H1 (cell line): ENCODE measurements at regions not wholly inside any gene's neighbourhood (a gene's known extent, or its start where the extent isn't known, plus 50 kb on each side); places are given as distances from the start of the nearest gene placed in this dataset.

Experiments used
- CBX8 ChIP-seq: fragments of 300-800, 300-1000 bp; sonication (generic); IDR thresholded peaks from 2 replicates; pipeline ENCODE4 v1.7.1; 2016; ENCODE audit warnings: low read depth, low read length, borderline replicate concordance
- HDAC6 ChIP-seq: IDR thresholded peaks from one replicate; pipeline ENCODE4 v1.7.1; 2012; ENCODE audit warnings: low read depth, mild to moderate bottlenecking, inconsistent platforms, low read length, moderate library complexity
- PHF8 ChIP-seq: fragments of 200-600 bp; sonication (generic); conservative IDR thresholded peaks from 2 replicates; pipeline ENCODE4 v1.7.1; 2012; ENCODE audit warnings: low read depth, mild to moderate bottlenecking, inconsistent platforms, low read length, moderate library complexity
- SAP30 ChIP-seq: fragments of 300-600 bp; sonication (generic); IDR thresholded peaks from 2 replicates; pipeline ENCODE4 v1.7.1; 2012; ENCODE audit warnings: low read length, moderate library complexity, mild to moderate bottlenecking, inconsistent platforms; ENCODE audit not compliant: insufficient read depth, insufficient replicate concordance
- SIN3A ChIP-seq, 2 experiments: IDR thresholded peaks in 1 of 2; conservative IDR thresholded peaks in 1 of 2; 2 replicates each; pipeline ENCODE4 v1.6.1; 2011 to 2012; ENCODE audit warnings: low read length in 2 of 2, improper control_type of control experiment in 1 of 2, low read depth in 1 of 2, mild to moderate bottlenecking in 1 of 2
- TBP ChIP-seq: IDR thresholded peaks from 2 replicates; pipeline ENCODE4 v1.6.1; 2011; ENCODE audit warnings: low read depth, low read length, improper control_type of control experiment

GRCh38 chrX:145727476-145727875 lies 90.2 kb upstream of the SLITRK2 start (continued):
- TF ChIP-seq SAP30 (no peak), SIN3A (conservative IDR thresholded peaks at IDR 0.05 in 1 of 2, IDR thresholded peaks at IDR 0.05 in 1 of 2; ENCODE audit: low read depth in 1 of 2, low read length in 2 of 2) (no peak), TBP (no peak), CBX8 (no peak), PHF8 (no peak), HDAC6 (no peak)
- TF ChIP-seq, all 59 proteins: peak for 0
